SW480 (cell line): ENCODE measurements at regions not wholly inside any gene's neighbourhood (a gene's known extent, or its start where the extent isn't known, plus 50 kb on each side); places are given as distances from the start of the nearest gene placed in this dataset.

Source experiments
- DNase-seq: peaks from one replicate; pipeline ENCODE4 v3.0.0-alpha.2; 2016; ENCODE audit warnings: low spot score

DNA sequence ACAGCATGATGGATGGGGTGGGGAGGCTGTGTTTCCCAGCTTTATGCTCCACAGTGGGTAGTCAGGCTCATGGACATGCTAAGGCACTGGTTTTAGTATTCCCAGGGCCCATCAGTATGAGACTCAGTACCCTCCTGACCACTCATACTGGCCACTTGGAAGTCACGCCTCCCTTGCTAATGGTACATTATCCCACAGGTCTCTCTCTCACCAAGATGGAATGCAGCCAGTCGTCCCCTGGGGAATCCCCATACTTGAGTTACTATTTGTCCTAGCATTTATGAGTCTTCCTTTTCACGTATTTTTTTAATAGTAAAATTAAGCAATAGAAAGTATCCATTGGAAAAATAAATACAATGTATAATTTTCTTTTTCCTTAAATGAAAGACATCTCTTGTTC is 80.6 kb upstream of the TBX20 start:
- no peak for DNase-seq

DNA sequence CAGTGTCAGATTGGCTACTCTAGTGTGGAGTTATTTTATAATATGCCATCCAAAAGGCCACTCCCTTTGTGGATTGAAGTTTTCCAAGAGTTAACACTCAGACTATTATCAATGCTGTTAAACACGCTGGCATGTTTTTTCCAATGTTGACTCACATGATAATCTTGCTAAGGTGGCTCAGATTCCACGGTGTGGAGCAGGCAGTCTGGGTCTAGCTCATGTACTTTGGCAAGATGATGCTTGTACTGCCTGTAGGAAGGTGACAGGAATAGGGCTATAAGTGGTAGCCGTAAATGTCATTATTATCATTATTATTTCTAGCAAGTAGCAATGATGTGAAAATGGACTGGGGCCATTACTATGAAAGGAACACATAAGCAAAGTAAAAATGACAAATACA is 79.4 kb upstream of the TBX20 start:
- no peak for DNase-seq

DNA sequence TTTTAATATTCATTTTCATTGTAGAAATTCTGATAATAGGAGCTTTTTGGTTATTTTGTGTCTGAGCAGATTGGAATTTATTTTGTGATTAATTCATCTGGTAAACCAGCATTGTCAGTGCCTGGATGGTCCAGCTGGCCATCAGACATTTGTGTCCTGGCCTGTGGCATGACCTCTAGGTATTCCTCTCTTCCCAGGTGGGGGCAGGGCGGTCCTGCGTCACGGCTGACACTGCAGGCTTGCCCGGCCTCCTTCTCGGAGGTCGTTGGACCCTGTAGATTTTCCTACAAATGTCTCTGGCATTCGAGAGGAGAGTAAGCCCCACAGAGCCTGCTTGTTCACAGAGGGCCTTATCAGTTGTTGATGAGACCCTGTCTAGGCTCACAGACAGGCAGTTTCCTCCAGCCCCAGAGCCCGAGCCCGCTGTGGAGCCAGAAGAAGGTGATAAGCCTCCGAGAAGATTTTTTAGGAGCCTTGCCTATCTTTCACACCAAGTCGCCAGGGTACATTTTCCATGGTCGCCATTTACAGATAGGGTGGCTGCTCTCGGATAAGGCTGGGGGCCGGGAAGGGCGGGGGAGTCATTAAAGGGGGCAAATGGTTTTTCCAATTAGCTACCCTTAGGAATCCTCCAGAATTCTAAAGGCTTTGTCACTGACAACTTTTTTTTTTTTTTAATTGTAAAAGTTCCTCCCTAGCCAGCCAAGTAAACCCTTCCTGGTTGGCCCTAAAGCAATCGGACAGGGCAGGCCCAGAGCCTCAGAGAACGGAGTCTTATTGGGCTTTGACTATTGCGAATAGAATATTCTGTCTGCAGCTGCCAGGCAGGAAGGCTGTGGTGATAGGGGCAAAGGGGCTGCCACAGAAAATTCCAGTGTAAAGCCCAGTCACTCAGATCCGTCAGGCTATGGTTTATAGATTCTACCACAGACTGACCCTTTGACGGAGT is 78.1 kb upstream of the TBX20 start:
- no peak for DNase-seq

DNA sequence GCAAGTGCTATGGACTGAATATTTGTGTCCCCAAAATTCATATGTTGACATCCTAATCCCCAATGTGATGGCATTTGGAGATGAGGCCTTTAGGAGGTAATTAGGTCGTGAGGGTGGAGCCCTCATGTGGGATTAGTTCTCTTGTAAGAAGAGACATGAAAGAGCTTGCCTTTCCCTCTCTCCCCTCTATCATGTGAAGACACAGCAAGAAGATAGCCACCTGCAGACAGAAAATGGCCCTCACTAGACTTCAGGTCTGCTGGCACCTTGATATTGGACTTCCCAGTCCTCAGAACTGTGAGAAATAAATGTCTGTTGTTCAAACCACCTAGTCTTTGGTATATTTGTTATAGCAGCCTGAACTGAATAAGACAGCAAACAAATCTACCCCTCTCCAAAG is 75.1 kb upstream of the TBX20 start:
- DNase-seq: no peak

DNA sequence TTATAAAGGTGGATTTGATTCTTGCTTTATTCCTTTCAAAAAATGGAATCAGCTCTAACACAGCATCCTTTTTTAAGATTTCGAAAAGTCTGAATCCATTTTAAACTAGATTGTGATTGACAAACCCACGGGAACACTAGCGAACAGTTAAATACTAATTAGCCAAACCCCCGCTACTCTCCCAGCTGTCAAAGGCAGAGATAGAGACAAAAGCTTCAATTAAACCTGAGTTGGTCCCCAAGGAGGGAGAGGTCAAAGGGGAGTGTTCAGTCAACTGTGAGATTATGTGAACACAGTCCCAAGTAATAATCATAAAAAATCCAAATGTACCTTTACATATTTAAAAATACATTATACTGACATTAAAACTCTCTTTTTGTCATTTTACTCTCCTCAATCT is 65.7 kb upstream of the TBX20 start:
- DNase-seq: no peak

DNA sequence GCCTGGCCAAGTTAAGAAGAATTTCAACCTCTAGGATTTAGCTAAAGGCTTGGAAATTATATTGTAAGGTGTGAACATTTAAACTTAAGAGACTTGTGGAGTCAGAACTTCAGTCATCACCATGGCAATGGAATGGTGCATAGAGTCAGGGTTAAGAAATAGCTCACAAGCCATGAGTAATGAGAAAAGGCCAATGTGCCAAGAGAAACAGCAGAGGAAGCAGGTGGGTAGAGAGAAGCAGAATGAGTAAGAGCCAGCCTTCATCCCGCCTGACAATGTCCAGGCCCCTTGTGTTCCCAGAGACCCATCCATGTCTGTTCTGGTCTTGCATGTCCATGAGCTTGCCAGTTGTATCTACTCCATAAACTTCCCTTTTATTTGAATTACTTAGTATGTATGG is 62.6 kb upstream of the TBX20 start:
- no peak for DNase-seq

DNA sequence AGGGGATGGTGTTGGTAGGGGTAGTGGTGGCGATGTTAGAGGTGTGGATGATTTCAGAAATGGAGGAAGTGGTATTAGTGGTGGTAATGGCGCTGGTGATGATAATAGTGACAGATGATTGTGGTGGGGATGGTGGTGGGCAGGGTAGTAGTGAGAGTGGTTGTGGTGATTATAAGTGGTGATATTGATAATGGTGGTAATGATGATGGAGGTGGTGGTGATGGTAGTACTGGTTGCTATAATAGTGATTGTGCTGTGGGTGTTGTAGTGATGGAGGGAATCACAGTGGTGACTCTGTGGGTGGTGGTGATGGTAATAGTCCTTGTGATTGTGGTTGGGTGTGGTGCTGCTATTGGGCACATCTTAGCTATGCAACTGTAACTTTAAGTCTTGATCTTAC is 61.6 kb upstream of the TBX20 start:
- no peak for DNase-seq

DNA sequence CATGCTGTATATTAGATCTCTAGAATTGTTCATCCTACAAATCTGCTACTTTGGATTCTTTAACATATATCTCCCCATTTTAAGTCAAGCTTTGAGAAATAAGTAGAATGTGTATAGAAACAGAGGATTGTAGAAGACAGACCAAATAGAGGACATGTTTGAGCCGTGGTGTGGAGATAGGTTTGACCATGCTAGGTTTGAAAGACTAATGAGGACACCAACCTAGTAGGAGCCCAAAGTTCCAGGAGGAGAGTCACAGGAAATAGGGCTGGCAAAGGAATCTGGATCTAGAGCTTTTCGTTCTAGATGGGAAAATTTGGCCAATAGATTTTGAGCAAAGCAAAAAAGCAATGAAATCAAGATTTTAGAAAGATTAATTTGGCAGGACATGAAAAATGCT is 60.5 kb upstream of the TBX20 start:
- DNase-seq: no peak

DNA sequence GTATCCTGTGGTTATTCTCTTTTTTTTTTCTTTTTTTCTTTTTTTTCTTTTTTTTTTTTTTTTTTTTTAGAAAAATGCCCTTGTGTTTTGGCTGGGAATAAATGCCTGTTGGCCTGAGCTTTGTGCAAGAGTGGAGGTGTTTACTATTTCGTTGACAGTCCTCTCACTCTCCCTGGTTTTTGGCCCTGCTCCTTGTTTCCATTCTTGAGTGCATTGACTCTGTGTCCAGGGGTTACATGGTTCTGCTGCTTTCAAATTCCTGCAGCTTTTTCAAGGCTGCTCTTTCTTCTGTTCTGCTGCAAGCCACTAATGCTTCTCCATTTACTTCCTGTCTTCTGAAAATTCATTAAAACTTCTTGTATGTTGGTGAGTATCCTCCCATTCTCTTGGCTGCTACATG is 59.7 kb upstream of the TBX20 start:
- no peak for DNase-seq
